Stimulated activated CD4-positive, alpha-beta T cell treated with anti-CD3 and anti-CD28 coated beads, Interleukin-4, amount 100 ng/mL, for 1 hour (primary cell): ENCODE measurements at regions not wholly inside any gene's neighbourhood (a gene's known extent, or its start where the extent isn't known, plus 50 kb on each side); places are given as distances from the start of the nearest gene placed in this dataset.
"Not testable (repeated sequence)": the region's sequence is repeated elsewhere in the genome, so short reads cannot be mapped to it uniquely, and the experiment has no call there.

ENCODE experiments used
- DNase-seq: peaks from one replicate; pipeline ENCODE4 v3.0.0-alpha.2; 2020

GRCh38 chr4:12421364-12421763 lies 992.7 kb upstream of the HS3ST1 start:
- DNase-seq = no peak

- no peak for DNase-seq
These were observed 988.1 kb upstream of the HS3ST1 start for GRCh38 chr4:12416755-12417154.

GRCh38 chr4:12414181-12414812 lies 985.6 kb upstream of the HS3ST1 start:
- no peak for DNase-seq

GRCh38 chr4:12411072-12411471 lies 982.4 kb upstream of the HS3ST1 start:
- DNase-seq = no peak

GRCh38 chr4:12409507-12410190 lies 981.0 kb upstream of the HS3ST1 start:
- no peak for DNase-seq

- no peak for DNase-seq
These were observed 979.7 kb upstream of the HS3ST1 start for GRCh38 chr4:12408364-12408763.

- DNase-seq = no peak
These were observed 974.5 kb upstream of the HS3ST1 start for GRCh38 chr4:12403175-12403574.

- no peak for DNase-seq
These were observed 971.1 kb upstream of the HS3ST1 start for GRCh38 chr4:12399781-12400180.

- DNase-seq = no peak
These were observed 965.1 kb upstream of the HS3ST1 start for GRCh38 chr4:12393631-12394262.

GRCh38 chr4:12389604-12390003 lies 960.9 kb upstream of the HS3ST1 start:
- DNase-seq = no peak

- no peak for DNase-seq
These were observed 953.9 kb upstream of the HS3ST1 start for GRCh38 chr4:12382567-12382966.

- no peak for DNase-seq
These were observed 950.5 kb upstream of the HS3ST1 start for GRCh38 chr4:12379191-12379590.

GRCh38 chr4:12375805-12376204 lies 947.1 kb upstream of the HS3ST1 start:
- DNase-seq = no peak

GRCh38 chr4:12365869-12366268 lies 937.2 kb upstream of the HS3ST1 start:
- DNase-seq = not testable (repeated sequence)

- no peak for DNase-seq
These were observed 931.7 kb upstream of the HS3ST1 start for GRCh38 chr4:12360391-12360790.

GRCh38 chr4:12359420-12359819 lies 930.7 kb upstream of the HS3ST1 start:
- no peak for DNase-seq

- DNase-seq = not testable (repeated sequence)
These were observed 904.4 kb upstream of the HS3ST1 start for GRCh38 chr4:12333083-12333482.

GRCh38 chr4:12324965-12325364 lies 896.3 kb upstream of the HS3ST1 start:
- no peak for DNase-seq

- no peak for DNase-seq
These were observed 891.1 kb upstream of the HS3ST1 start for GRCh38 chr4:12319765-12320164.

GRCh38 chr4:12304905-12305304 lies 876.2 kb upstream of the HS3ST1 start:
- no peak for DNase-seq

GRCh38 chr4:12296366-12296765 lies 867.7 kb upstream of the HS3ST1 start:
- no peak for DNase-seq

GRCh38 chr4:12293906-12294525 lies 865.3 kb upstream of the HS3ST1 start:
- DNase-seq = no peak

- no peak for DNase-seq
These were observed 857.7 kb upstream of the HS3ST1 start for GRCh38 chr4:12286351-12286750.

- no peak for DNase-seq
These were observed 841.9 kb upstream of the HS3ST1 start for GRCh38 chr4:12270546-12270945.
